HG02970 (cell line): ENCODE measurements at regions not wholly inside any gene's neighbourhood (a gene's known extent, or its start where the extent isn't known, plus 50 kb on each side); places are given as distances from the start of the nearest gene placed in this dataset.

Experiments used
- ATAC-seq: cut with Tn5 transposase; IDR thresholded peaks from one replicate; pipeline ENCODE4 v1.9.1; 2021; ENCODE audit warnings: mild to moderate bottlenecking, moderate library complexity, moderate number of reproducible peaks; ENCODE audit not compliant: unreplicated experiment, low FRiP score

- no peak for ATAC-seq
Measured at GRCh38 chr18:24725644-24726415, 265.4 kb downstream of the HRH4 start.

- ATAC-seq, result no peak
Measured at GRCh38 chr18:24726727-24727492, 266.5 kb downstream of the HRH4 start.

- no peak for ATAC-seq
Measured at GRCh38 chr18:24727685-24728084, 267.2 kb downstream of the HRH4 start.

- no peak for ATAC-seq
Measured at GRCh38 chr18:24731158-24731557, 270.7 kb downstream of the HRH4 start.

- ATAC-seq, result no peak
Measured at GRCh38 chr18:24731981-24732380, 271.5 kb downstream of the HRH4 start.

GRCh38 chr18:24734058-24734457, 273.6 kb downstream of the HRH4 start:
- no peak for ATAC-seq

- ATAC-seq, result no peak
Measured at GRCh38 chr18:24735624-24736231, 275.3 kb downstream of the HRH4 start.

GRCh38 chr18:24736662-24737330, 276.4 kb downstream of the HRH4 start:
- ATAC-seq, result no peak

GRCh38 chr18:24740829-24741228, 280.4 kb downstream of the HRH4 start:
- ATAC-seq, result no peak

- ATAC-seq, result no peak
Measured at GRCh38 chr18:24741321-24741720, 280.9 kb downstream of the HRH4 start.

- ATAC-seq, result no peak
Measured at GRCh38 chr18:24741965-24742724, 281.7 kb downstream of the HRH4 start.

GRCh38 chr18:24754583-24755253, 294.3 kb downstream of the HRH4 start:
- ATAC-seq, result no peak

- ATAC-seq, result no peak
Measured at GRCh38 chr18:24756385-24756784, 295.9 kb downstream of the HRH4 start.

- ATAC-seq, result no peak
Measured at GRCh38 chr18:24757134-24757533, 296.7 kb downstream of the HRH4 start.

- no peak for ATAC-seq
Measured at GRCh38 chr18:24761765-24762164, 301.3 kb downstream of the HRH4 start.

- no peak for ATAC-seq
Measured at GRCh38 chr18:24762511-24762910, 302.1 kb downstream of the HRH4 start.

- no peak for ATAC-seq
Measured at GRCh38 chr18:24763765-24764513, 303.5 kb downstream of the HRH4 start.

GRCh38 chr18:24764766-24765165, 304.3 kb downstream of the HRH4 start:
- no peak for ATAC-seq

GRCh38 chr18:24766376-24766775, 305.9 kb downstream of the HRH4 start:
- ATAC-seq, result no peak
